ENCODE measurements at regions not wholly inside any gene's neighbourhood (a gene's known extent, or its start where the extent isn't known, plus 50 kb on each side); places are given as distances from the start of the nearest gene placed in this dataset.

GRCh38 chr3:74470313-74470712, 144.1 kb downstream of the CNTN3 start:
- Histone ChIP-seq H4K8ac (replicated peaks; ENCODE audit: insufficient read length, low read depth, low read length) (no peak overlapping the region), H2BK12ac (ENCODE audit: insufficient read length, low read depth, low read length) (no peak overlapping the region), H2AFZ (ENCODE audit: low read length) (no peak overlapping the region), H3K23ac (ENCODE audit: insufficient read length, low read depth, low read length) (no peak overlapping the region), H4K5ac (ENCODE audit: insufficient read length, low read depth, low read length) (no peak overlapping the region), H2BK20ac (ENCODE audit: low read depth, low read length, poor library complexity, severe bottlenecking) (no peak overlapping the region), H2BK120ac (ENCODE audit: low read depth, low read length, poor library complexity, severe bottlenecking) (no peak overlapping the region), H3K23me2 (ENCODE audit: insufficient read length, low read depth, low read length, poor library complexity, severe bottlenecking) (no peaks in the 10 kb centered on the region), H3T11ph (ENCODE audit: low read length) (no peak overlapping the region), H4K20me1 (ENCODE audit: control insufficient read depth, insufficient read depth, insufficient read length) (no peaks in the 10 kb centered on the region), H3K79me2 (ENCODE audit: insufficient read depth, low read length) (no peaks in the 10 kb centered on the region), H3K14ac (ENCODE audit: insufficient read depth, low read length) (no peak overlapping the region), H3K27ac (ENCODE audit: insufficient read length, low read depth, low read length) (no peak overlapping the region), H3K4ac (ENCODE audit: low read depth, low read length) (no peak overlapping the region), H3K4me1 (ENCODE audit: insufficient read depth, low read length) (no peaks in the 10 kb centered on the region), H2BK5ac (ENCODE audit: insufficient read length, low read length) (no peak overlapping the region), H4K91ac (ENCODE audit: insufficient read length, low read depth, low read length) (no peak overlapping the region), H3K56ac (ENCODE audit: insufficient read length, low read depth, low read length) (no peak overlapping the region), H3K18ac (ENCODE audit: insufficient read length, low read depth, low read length) (no peak overlapping the region), H3K9ac (ENCODE audit: extremely low read depth, insufficient read length, low read length) (no peak overlapping the region), H3K79me1 (ENCODE audit: insufficient read depth, low read depth, low read length, poor library complexity, severe bottlenecking) (no peaks in the 10 kb centered on the region), H2BK15ac (ENCODE audit: low read depth, low read length) (no peak overlapping the region), H3K27me3 (ENCODE audit: insufficient read depth, low read length) (no peaks in the 10 kb centered on the region), H3K9me3 (ENCODE audit: control insufficient read depth, low read depth, low read length) (no peaks in the 10 kb centered on the region), H3K4me2 (ENCODE audit: insufficient read depth, insufficient read length, low read length) (no peak overlapping the region), H2AK5ac (ENCODE audit: insufficient read length, low read length) (no peak overlapping the region)
- no peaks in the 10 kb centered on the region for H3K4me1 Mint-ChIP-seq
- no peak overlapping the region for H3K27ac Mint-ChIP-seq
- TF ChIP-seq CTCF (conservative IDR thresholded peaks at IDR 0.05) = no peak
- H3K27me3 Mint-ChIP-seq (ENCODE audit: low read depth) = no peaks in the 10 kb centered on the region
- H3K36me3 Mint-ChIP-seq (ENCODE audit: insufficient read depth in 1 of 3, low read depth in 3 of 3) = no peaks in the 10 kb centered on the region
- H3K9me3 Mint-ChIP-seq = no peaks in the 10 kb centered on the region
- no peak for DNase-seq
- WGBS (ENCODE audit: extremely low coverage, insufficient read length, low lambda C conversion rate) = no CpG with 5 or more reads among the region's 4 CpGs
- H3K4me3 Mint-ChIP-seq = no peak overlapping the region

All from H9 (cell line).